H1 (cell line): ENCODE measurements at regions not wholly inside any gene's neighbourhood (a gene's known extent, or its start where the extent isn't known, plus 50 kb on each side); places are given as distances from the start of the nearest gene placed in this dataset.

ENCODE experiments used
- CTCF ChIA-PET: fragments of 300-600 bp; sonication (Branson Sonifier 250); formaldehyde crosslinking; loops from one replicate; lab custom pipeline; 2021; ENCODE audit not compliant: partially characterized antibody; lab: Charles Lee
- POLR2A ChIA-PET: fragments of 300-600 bp; sonication (Branson Sonifier 250); formaldehyde crosslinking; loops from one replicate; lab custom pipeline; 2021; ENCODE audit warnings: inconsistent platforms; ENCODE audit not compliant: partially characterized antibody; lab: Charles Lee
- DNase-seq, 2 experiments: peaks; one replicate each; pipeline versions ENCODE4 v3.0.0 to v3.0.0-alpha.2; 2010 to 2022; ENCODE audit warnings: low spot score in 2 of 2, low read depth in 1 of 2, mixed read lengths in 1 of 2
- FAIRE-seq: peaks from 2 replicates; lab custom pipeline; 2011; peaks lifted over from hg19 to GRCh38; lab: Jason Lieb, UNC
- H2AFZ ChIP-seq: 2 replicates; pipeline ENCODE4 v1.8.1; 2012; ENCODE audit warnings: low read length, inconsistent platforms
- H2AK5ac ChIP-seq: 2 replicates; pipeline ENCODE4 v1.6.1; 2013; ENCODE audit warnings: low read depth, low read length
- H2BK120ac ChIP-seq: replicated peaks from 2 replicates; pipeline ENCODE3; 2013; ENCODE audit warnings: low read depth, low read length, inconsistent platforms
- H2BK12ac ChIP-seq: 2 replicates; pipeline ENCODE4 v1.6.1; 2013; ENCODE audit warnings: low read depth, low read length
- H2BK15ac ChIP-seq: 2 replicates; pipeline ENCODE4 v1.6.1; 2013; ENCODE audit warnings: low read length
- H2BK20ac ChIP-seq: 2 replicates; pipeline ENCODE4 v1.6.1; 2013; ENCODE audit warnings: low read length
- H2BK5ac ChIP-seq: 2 replicates; pipeline ENCODE4 v1.6.1; 2013; ENCODE audit warnings: low read depth, low read length
- H3K14ac ChIP-seq: 2 replicates; pipeline ENCODE4 v1.6.1; 2013; ENCODE audit warnings: inconsistent platforms; ENCODE audit not compliant: insufficient read length
- H3K18ac ChIP-seq: 2 replicates; pipeline ENCODE4 v1.6.1; 2013; ENCODE audit warnings: low read length; ENCODE audit errors: extremely low read depth
- H3K23ac ChIP-seq: 2 replicates; pipeline ENCODE4 v1.6.1; 2013; ENCODE audit warnings: inconsistent platforms; ENCODE audit not compliant: insufficient read length
- H3K23me2 ChIP-seq: 2 replicates; pipeline ENCODE4 v1.6.1; 2013; ENCODE audit warnings: low read depth, low read length
- H3K27ac ChIP-seq: 2 replicates; pipeline ENCODE4 v1.6.1; 2011; ENCODE audit warnings: low read depth, low read length, inconsistent platforms
- H3K27me3 ChIP-seq, 4 experiments: replicated peaks in 1 of 4; 1 replicate in 1 of 4; 2 replicates in 3 of 4; pipeline versions ENCODE4 v1.6.1 to v1.8.1; 2011 to 2013; ENCODE audit warnings: low read length in 3 of 4, mild to moderate bottlenecking in 3 of 4, inconsistent platforms in 2 of 4, mixed read lengths in 2 of 4, moderate library complexity in 1 of 4; ENCODE audit not compliant: control insufficient read depth in 3 of 4, insufficient read depth in 3 of 4; ENCODE audit errors: extremely low read depth in 1 of 4
- H3K36me3 ChIP-seq, 4 experiments: 2 replicates each; pipeline versions ENCODE4 v1.6.1 to v1.8.1; 2011 to 2013; ENCODE audit warnings: mild to moderate bottlenecking in 4 of 4, low read length in 3 of 4, moderate library complexity in 2 of 4, control low read depth in 1 of 4, inconsistent platforms in 1 of 4; ENCODE audit not compliant: insufficient read depth in 4 of 4, control insufficient read depth in 2 of 4
- H3K4ac ChIP-seq: replicated peaks from 2 replicates; pipeline ENCODE3; 2013; ENCODE audit warnings: low read length, low read depth, mixed read lengths, inconsistent platforms; ENCODE audit not compliant: insufficient read length
- H3K4me1 ChIP-seq, 4 experiments: replicated peaks in 1 of 4; 1 replicate in 1 of 4; 2 replicates in 3 of 4; pipeline versions ENCODE4 v1.6.1 to v1.8.1; 2011 to 2013; ENCODE audit warnings: low read length in 3 of 4, inconsistent platforms in 2 of 4, mixed read lengths in 1 of 4; ENCODE audit not compliant: insufficient read depth in 4 of 4, control insufficient read depth in 3 of 4
- H3K4me2 ChIP-seq, 2 experiments: 2 replicates each; pipeline versions ENCODE4 v1.6.1 to v1.8.1; 2011 to 2013; ENCODE audit warnings: low read depth in 2 of 2, low read length in 2 of 2, control low read depth in 1 of 2, inconsistent platforms in 1 of 2, mild to moderate bottlenecking in 1 of 2; ENCODE audit not compliant: insufficient read depth in 1 of 2
- H3K4me3 ChIP-seq, 4 experiments: fragments of 200-600, 300-600 bp in 1 of 4; sonication (generic), shearing (Covaris generic), sonication (Bioruptor Twin) in 1 of 4; 2 replicates each; pipeline versions ENCODE4 v1.5.1 to v1.8.1; 2011 to 2016; ENCODE audit warnings: low read length in 4 of 4, low read depth in 3 of 4, control low read depth in 2 of 4, inconsistent platforms in 2 of 4, mild to moderate bottlenecking in 2 of 4, mixed read lengths in 1 of 4, moderate library complexity in 1 of 4; ENCODE audit not compliant: insufficient read depth in 2 of 4; ENCODE audit errors: extremely low read depth in 1 of 4
- H3K56ac ChIP-seq: replicated peaks from 2 replicates; pipeline ENCODE3; 2013; ENCODE audit warnings: low read depth, mild to moderate bottlenecking, mixed read lengths, low read length, inconsistent platforms; ENCODE audit not compliant: insufficient read length
- H3K79me1 ChIP-seq: 2 replicates; pipeline ENCODE4 v1.6.1; 2013; ENCODE audit warnings: low read depth, low read length, control low read depth
- H3K79me2 ChIP-seq, 2 experiments: 2 replicates each; pipeline versions ENCODE4 v1.6.1 to v1.8.1; 2012 to 2013; ENCODE audit warnings: low read length in 2 of 2, mild to moderate bottlenecking in 2 of 2, inconsistent platforms in 1 of 2; ENCODE audit not compliant: insufficient read depth in 2 of 2, control insufficient read depth in 1 of 2
- H3K9ac ChIP-seq, 4 experiments: replicated peaks in 1 of 4; 1 replicate in 1 of 4; 2 replicates in 3 of 4; pipeline versions ENCODE4 v1.6.1 to v1.8.1; 2011 to 2013; ENCODE audit warnings: low read depth in 3 of 4, low read length in 3 of 4, control low read depth in 2 of 4, mild to moderate bottlenecking in 2 of 4, moderate library complexity in 2 of 4, inconsistent platforms in 1 of 4; ENCODE audit errors: extremely low read depth in 1 of 4
- H3K9me3 ChIP-seq, 2 experiments: 2 replicates each; pipeline versions ENCODE4 v1.6.1 to v1.8.1; 2012 to 2013; ENCODE audit warnings: mild to moderate bottlenecking in 2 of 2, moderate library complexity in 2 of 2, control low read depth in 1 of 2, inconsistent platforms in 1 of 2, low read depth in 1 of 2, low read length in 1 of 2, mixed read lengths in 1 of 2; ENCODE audit not compliant: insufficient read depth in 2 of 2
- H4K20me1 ChIP-seq, 2 experiments: replicated peaks in 1 of 2; 2 replicates each; pipeline versions ENCODE3 to v1.8.1; 2011 to 2013; ENCODE audit warnings: inconsistent platforms in 2 of 2, low read length in 2 of 2, mild to moderate bottlenecking in 1 of 2; ENCODE audit not compliant: insufficient read depth in 2 of 2, control insufficient read depth in 1 of 2
- H4K5ac ChIP-seq: 2 replicates; pipeline ENCODE4 v1.6.1; 2013; ENCODE audit warnings: low read length, low read depth, mixed read lengths, inconsistent platforms; ENCODE audit not compliant: insufficient read length
- H4K8ac ChIP-seq: 2 replicates; pipeline ENCODE4 v1.8.0; 2013; ENCODE audit warnings: mild to moderate bottlenecking, moderate library complexity, low read length, inconsistent platforms; ENCODE audit not compliant: insufficient read depth; ENCODE audit errors: extremely low read depth
- H4K91ac ChIP-seq: replicated peaks from 2 replicates; pipeline ENCODE3; 2013; ENCODE audit warnings: low read length, mixed read lengths, inconsistent platforms; ENCODE audit not compliant: insufficient read length
- RBBP5 ChIP-seq: IDR thresholded peaks from 2 replicates; pipeline ENCODE4 v1.7.1; 2012; ENCODE audit warnings: low read depth, mild to moderate bottlenecking, inconsistent platforms, low read length, moderate library complexity, borderline replicate concordance
- WGBS, 2 experiments: shearing (Covaris generic) in 1 of 2; methylation state at CpG; one replicate each; pipeline versions ENCODE4 v1.1.6 to v1.1.7; 2013 to 2015; ENCODE audit warnings: low lambda C conversion rate in 2 of 2, mixed read lengths in 2 of 2, inconsistent platforms in 1 of 2, low coverage in 1 of 2, missing lambda C conversion rate in 1 of 2; ENCODE audit not compliant: insufficient replicate concordance in 2 of 2, insufficient coverage in 1 of 2, insufficient read length in 1 of 2; ENCODE audit errors: extremely low coverage in 1 of 2, missing lambda C conversion rate in 1 of 2; 5-methylcytosine and 5-hydroxymethylcytosine counted together

- WGBS, 2 experiments: 96% methylated on average over 2 of the region's 2 CpGs; no CpG with 5 or more reads in 1 of the 2 experiments
- Histone ChIP-seq H4K5ac (no peak overlapping the region), H3K56ac (no peak overlapping the region), H2BK120ac (no peak overlapping the region), H2BK12ac (0 out of 2 replicates have a peak overlapping the region, but pooled peaks have one; percentile 62), H3K9ac (no peak overlapping the region), H4K8ac (no peak overlapping the region; the same call in 1 of the 2 replicates), H3K23ac (no peak overlapping the region), H3K4me1 (peaks cover 0 to 23% (median 18%) of the 10 kb centered on the region in 4 experiments), H3K27me3 (no peaks in the 10 kb centered on the region), H3K4ac (no peak overlapping the region), H3K36me3 (no peaks in the 10 kb centered on the region), H3K4me3 (no peak overlapping the region), H3K18ac (no peak overlapping the region), H2AK5ac (no peak overlapping the region), H3K79me1 (no peaks in the 10 kb centered on the region), H2BK20ac (no peak overlapping the region), H2BK15ac (no peak overlapping the region), H4K91ac (no peak overlapping the region), H3K14ac (no peak overlapping the region), H3K23me2 (no peaks in the 10 kb centered on the region), H3K9me3 (no peaks in the 10 kb centered on the region), H2AFZ (no peak overlapping the region), H3K27ac (no peak overlapping the region), H3K79me2 (no peaks in the 10 kb centered on the region), H2BK5ac (no peak overlapping the region), H3K4me2 (no peak overlapping the region), H4K20me1 (no peaks in the 10 kb centered on the region)
- POLR2A ChIA-PET: no interaction called here
- CTCF ChIA-PET: interaction anchor here (0.7 to 1.4 kb wide), 3 partner anchors 23 to 242 kb away, joined by 3 to 4 read pairs (median 4); no protein-coding TSS in a partner anchor
- DNase-seq: no peak
- FAIRE-seq: no peak
- TF ChIP-seq RBBP5: no peak
Observed at GRCh38 chr11:127106938-127107337, 106.4 kb upstream of the KIRREL3 start.
